Dermis microvascular lymphatic vessel endothelial cell (primary cell): ENCODE measurements at regions not wholly inside any gene's neighbourhood (a gene's known extent, or its start where the extent isn't known, plus 50 kb on each side); places are given as distances from the start of the nearest gene placed in this dataset.
"Not testable (repeated sequence)": the region's sequence is repeated elsewhere in the genome, so short reads cannot be mapped to it uniquely, and the experiment has no call there.

Experiments used
- DNase-seq, 2 donors: peaks; one replicate each; pipeline versions ENCODE4 v3.0.0 to v3.0.0-alpha.2; 2010; ENCODE audit warnings: low read depth in 2 of 2

- peak in 1 of 2 donors; percentile 5 for DNase-seq
These were observed 92.1 kb upstream of the C1orf174 start for GRCh38 chr1:3992103-3992556.

GRCh38 chr1:3992746-3993145 is 92.7 kb upstream of the C1orf174 start:
- DNase-seq: no peak

- no peak for DNase-seq
These were observed 93.7 kb upstream of the C1orf174 start for GRCh38 chr1:3993619-3994375.

GRCh38 chr1:3995141-3995780 is 95.2 kb upstream of the C1orf174 start:
- DNase-seq: no peak

GRCh38 chr1:3996846-3997705 is 97.0 kb upstream of the C1orf174 start:
- no peak for DNase-seq

- no peak for DNase-seq
These were observed 98.0 kb upstream of the C1orf174 start for GRCh38 chr1:3998086-3998485.

- DNase-seq: not testable (repeated sequence)
These were observed 99.4 kb upstream of the C1orf174 start for GRCh38 chr1:3999514-3999913.

GRCh38 chr1:3999941-4000735 is 100.1 kb upstream of the C1orf174 start:
- no peak for DNase-seq

GRCh38 chr1:4000811-4001251 is 100.8 kb upstream of the C1orf174 start:
- no peak for DNase-seq

GRCh38 chr1:4001461-4001860 is 101.4 kb upstream of the C1orf174 start:
- DNase-seq: no peak

GRCh38 chr1:4002061-4002521 is 102.0 kb upstream of the C1orf174 start:
- no peak for DNase-seq

GRCh38 chr1:4002741-4003140 is 102.7 kb upstream of the C1orf174 start:
- DNase-seq: no peak

- DNase-seq: no peak
These were observed 103.9 kb upstream of the C1orf174 start for GRCh38 chr1:4003846-4004505.

- no peak for DNase-seq
These were observed 104.8 kb upstream of the C1orf174 start for GRCh38 chr1:4004635-4005430.

GRCh38 chr1:4005431-4005830 is 105.4 kb upstream of the C1orf174 start:
- DNase-seq: no peak

GRCh38 chr1:4006676-4007374 is 106.8 kb upstream of the C1orf174 start:
- no peak for DNase-seq

GRCh38 chr1:4010284-4010683 is 110.2 kb upstream of the C1orf174 start:
- no peak for DNase-seq

- DNase-seq: no peak
These were observed 110.9 kb upstream of the C1orf174 start for GRCh38 chr1:4010814-4011605.
